GM21526 (cell line): ENCODE measurements at regions not wholly inside any gene's neighbourhood (a gene's known extent, or its start where the extent isn't known, plus 50 kb on each side); places are given as distances from the start of the nearest gene placed in this dataset.

Experiments used
- ATAC-seq: cut with Tn5 transposase; IDR thresholded peaks from one replicate; pipeline ENCODE4 v1.9.1; 2021; ENCODE audit warnings: moderate library complexity; ENCODE audit not compliant: unreplicated experiment, low FRiP score

GRCh38 chr9:116032683-116033440, 120.7 kb upstream of the PAPPA start:
- no peak for ATAC-seq

- ATAC-seq: no peak
These were observed 114.3 kb upstream of the PAPPA start for GRCh38 chr9:116039312-116039711.

GRCh38 chr9:116039893-116040292, 113.7 kb upstream of the PAPPA start:
- no peak for ATAC-seq

- no peak for ATAC-seq
These were observed 111.3 kb upstream of the PAPPA start for GRCh38 chr9:116042321-116042720.

- no peak for ATAC-seq
These were observed 108.5 kb upstream of the PAPPA start for GRCh38 chr9:116045083-116045482.

GRCh38 chr9:116048081-116048480, 105.5 kb upstream of the PAPPA start:
- no peak for ATAC-seq

GRCh38 chr9:116049456-116049855, 104.1 kb upstream of the PAPPA start:
- no peak for ATAC-seq

- no peak for ATAC-seq
These were observed 102.1 kb upstream of the PAPPA start for GRCh38 chr9:116051528-116051927.

- ATAC-seq: no peak
These were observed 98.1 kb upstream of the PAPPA start for GRCh38 chr9:116055536-116055935.

- no peak for ATAC-seq
These were observed 96.2 kb upstream of the PAPPA start for GRCh38 chr9:116057371-116057770.

GRCh38 chr9:116058421-116058820, 95.2 kb upstream of the PAPPA start:
- ATAC-seq: no peak

- ATAC-seq: no peak
These were observed 94.1 kb upstream of the PAPPA start for GRCh38 chr9:116059466-116059865.

GRCh38 chr9:116060631-116061030, 93.0 kb upstream of the PAPPA start:
- ATAC-seq: no peak

- ATAC-seq: no peak
These were observed 91.9 kb upstream of the PAPPA start for GRCh38 chr9:116061546-116062205.

- no peak for ATAC-seq
These were observed 91.4 kb upstream of the PAPPA start for GRCh38 chr9:116062206-116062550.

- no peak for ATAC-seq
These were observed 88.6 kb upstream of the PAPPA start for GRCh38 chr9:116064970-116065369.

- no peak for ATAC-seq
These were observed 87.4 kb upstream of the PAPPA start for GRCh38 chr9:116066221-116066620.

- ATAC-seq: no peak
These were observed 86.0 kb upstream of the PAPPA start for GRCh38 chr9:116067566-116067965.

- no peak for ATAC-seq
These were observed 83.2 kb upstream of the PAPPA start for GRCh38 chr9:116070256-116070914.

- ATAC-seq: no peak
These were observed 81.5 kb upstream of the PAPPA start for GRCh38 chr9:116072046-116072445.

- ATAC-seq: no peak
These were observed 79.8 kb upstream of the PAPPA start for GRCh38 chr9:116073826-116074225.

- ATAC-seq: no peak
These were observed 78.9 kb upstream of the PAPPA start for GRCh38 chr9:116074658-116075057.
